Keratinocyte (primary cell): ENCODE measurements at regions not wholly inside any gene's neighbourhood (a gene's known extent, or its start where the extent isn't known, plus 50 kb on each side); places are given as distances from the start of the nearest gene placed in this dataset.

Experiments used
- DNase-seq: peaks from one replicate; pipeline ENCODE4 v3.0.0-alpha.2; 2011; ENCODE audit warnings: low read depth, missing footprints, low spot score
- FAIRE-seq: peaks from 2 replicates; lab custom pipeline; 2011; peaks lifted over from hg19 to GRCh38; lab: Jason Lieb, UNC
- H2AFZ ChIP-seq: 2 replicates; pipeline ENCODE4 v1.6.0; 2012; ENCODE audit warnings: low read length, control low read depth, inconsistent platforms; ENCODE audit not compliant: control insufficient read depth
- H3K27ac ChIP-seq: 2 replicates; pipeline ENCODE4 v1.5.1; 2011; ENCODE audit warnings: low read length; ENCODE audit not compliant: control insufficient read depth, insufficient read depth
- H3K27me3 ChIP-seq: 3 replicates; pipeline ENCODE4 v1.6.0; 2011; ENCODE audit warnings: low read length; ENCODE audit not compliant: control insufficient read depth, insufficient read depth; ENCODE audit errors: extremely low read depth
- H3K36me3 ChIP-seq, 2 experiments: 2 replicates in 1 of 2; 3 replicates in 1 of 2; pipeline ENCODE4 v1.5.1; 2011; ENCODE audit warnings: low read length in 2 of 2, mild to moderate bottlenecking in 1 of 2; ENCODE audit not compliant: control insufficient read depth in 2 of 2, insufficient read depth in 2 of 2; ENCODE audit errors: extremely low read depth in 1 of 2
- H3K4me1 ChIP-seq: 3 replicates; pipeline ENCODE4 v1.5.1; 2011; ENCODE audit warnings: low read length; ENCODE audit not compliant: control insufficient read depth, insufficient read depth; ENCODE audit errors: extremely low read depth
- H3K4me2 ChIP-seq: 3 replicates; pipeline ENCODE4 v1.6.0; 2011; ENCODE audit warnings: low read depth, low read length; ENCODE audit not compliant: control insufficient read depth, insufficient read depth; ENCODE audit errors: extremely low read depth
- H3K4me3 ChIP-seq, 3 experiments: fragments of 200-600 bp in 1 of 3; sonication (generic) in 1 of 3; 2 replicates in 2 of 3; 3 replicates in 1 of 3; pipeline ENCODE4 v1.5.1; 2011 to 2016; ENCODE audit warnings: low read length in 3 of 3, mild to moderate bottlenecking in 3 of 3, control low read depth in 2 of 3, inconsistent platforms in 1 of 3, low read depth in 1 of 3, mixed read lengths in 1 of 3, mixed run types in 1 of 3, moderate library complexity in 1 of 3; ENCODE audit not compliant: control insufficient read depth in 2 of 3, insufficient read depth in 2 of 3; ENCODE audit errors: extremely low read depth in 1 of 3
- H3K79me2 ChIP-seq: 2 replicates; pipeline ENCODE4 v1.6.0; 2012; ENCODE audit warnings: low read length; ENCODE audit not compliant: control insufficient read depth, insufficient read depth
- H3K9ac ChIP-seq: 3 replicates; pipeline ENCODE4 v1.6.0; 2011; ENCODE audit warnings: low read length; ENCODE audit not compliant: control insufficient read depth, insufficient read depth; ENCODE audit errors: extremely low read depth
- H3K9me1 ChIP-seq: 3 replicates; pipeline ENCODE4 v1.6.0; 2011; ENCODE audit warnings: low read length; ENCODE audit not compliant: control insufficient read depth, insufficient read depth; ENCODE audit errors: extremely low read depth
- H3K9me3 ChIP-seq: 2 replicates; pipeline ENCODE4 v1.5.1; 2012; ENCODE audit warnings: low read depth, low read length; ENCODE audit not compliant: control insufficient read depth
- H4K20me1 ChIP-seq: 3 replicates; pipeline ENCODE4 v1.6.0; 2011; ENCODE audit warnings: low read length; ENCODE audit not compliant: control insufficient read depth, insufficient read depth; ENCODE audit errors: extremely low read depth
- CTCF ChIP-seq, 3 experiments: IDR thresholded peaks in 1 of 3; conservative IDR thresholded peaks in 1 of 3; optimal IDR thresholded peaks in 1 of 3; 2 replicates in 2 of 3; 3 replicates in 1 of 3; pipeline versions ENCODE3 to v1.5.1; 2011; ENCODE audit warnings: low read length in 3 of 3, mild to moderate bottlenecking in 3 of 3, moderate library complexity in 2 of 3, control low read depth in 1 of 3, inconsistent platforms in 1 of 3; ENCODE audit not compliant: insufficient read depth in 2 of 3; ENCODE audit errors: extremely low read depth in 1 of 3
- EZH2 ChIP-seq: IDR thresholded peaks from one replicate; pipeline ENCODE4 v1.6.1; 2012; ENCODE audit warnings: inconsistent platforms, mild to moderate bottlenecking, low read length, moderate library complexity
- dilution Hi-C: fragments of 300-500 bp; cut with MboI; formaldehyde crosslinking; loops from one replicate; pipeline ENCODE4 v1.7.0; 2020; ENCODE audit warnings: low sequenced_read_pairs; ENCODE audit not compliant: extremely low pct_ligation_motif_present

DNA sequence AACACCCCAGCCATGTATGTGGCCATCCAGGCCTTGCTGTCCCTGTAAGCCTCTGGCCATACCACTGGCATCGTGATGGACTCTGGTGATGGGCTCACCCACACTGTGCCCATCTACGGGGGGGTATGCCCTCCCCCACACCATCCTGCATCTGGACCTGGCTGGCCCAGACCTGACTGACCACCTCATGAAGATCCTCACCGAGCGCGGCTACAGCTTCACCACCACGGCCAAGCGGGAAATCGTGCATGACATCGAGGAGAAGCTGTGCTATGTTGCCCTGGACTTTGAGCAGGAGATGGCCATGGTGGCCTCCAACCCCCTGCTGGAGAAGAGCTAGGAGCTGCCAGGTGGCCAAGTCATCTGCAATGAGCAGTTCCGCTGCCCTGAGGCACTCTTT lies 80.4 kb upstream of the ZCCHC2 start:
- peaks cover 4% of the 10 kb centered on the region for H3K27me3 ChIP-seq
- DNase-seq (no peak), FAIRE-seq (no peak)
- no peaks in the 10 kb centered on the region for H4K20me1 ChIP-seq
- no peaks in the 10 kb centered on the region for H3K9me3 ChIP-seq
- no peak overlapping the region for H3K27ac ChIP-seq
- no peak for TF ChIP-seq CTCF (optimal IDR thresholded peaks at IDR 0.05 in 1 of 3, IDR thresholded peaks at IDR 0.05 in 1 of 3, conservative IDR thresholded peaks at IDR 0.05 in 1 of 3; ENCODE audit: extremely low read depth in 1 of 3, insufficient read depth in 2 of 3, low read length in 3 of 3)
- TF ChIP-seq EZH2 = no peak
- H3K9me1 ChIP-seq = no peaks in the 10 kb centered on the region
- no peak overlapping the region for H3K9ac ChIP-seq
- no peak overlapping the region for H3K4me3 ChIP-seq
- no peak overlapping the region for H2AFZ ChIP-seq
- dilution Hi-C loops = no loop called here
- H3K36me3 ChIP-seq = no peaks in the 10 kb centered on the region
- H3K4me2 ChIP-seq = no peak overlapping the region
- peaks cover 34% of the 10 kb centered on the region for H3K4me1 ChIP-seq
- H3K79me2 ChIP-seq = no peaks in the 10 kb centered on the region

GRCh38 chr18:62445386-62445917 lies 77.4 kb upstream of the ZCCHC2 start:
- no peaks in the 10 kb centered on the region for H3K36me3 ChIP-seq
- peaks cover 4% of the 10 kb centered on the region for H3K27me3 ChIP-seq
- H3K4me1 ChIP-seq = peaks cover 29% of the 10 kb centered on the region
- H3K79me2 ChIP-seq = no peaks in the 10 kb centered on the region
- peak overlapping the region; percentile 49 for H3K27ac ChIP-seq
- H3K9ac ChIP-seq = peak overlapping the region; percentile 33
- no peaks in the 10 kb centered on the region for H3K9me3 ChIP-seq
- DNase-seq (no peak), FAIRE-seq (peak; percentile 66)
- dilution Hi-C loops = no loop called here
- H3K9me1 ChIP-seq = no peaks in the 10 kb centered on the region
- H4K20me1 ChIP-seq = no peaks in the 10 kb centered on the region
- no peak overlapping the region for H3K4me3 ChIP-seq
- H2AFZ ChIP-seq = no peak overlapping the region
- TF ChIP-seq EZH2 (no peak), CTCF (optimal IDR thresholded peaks at IDR 0.05 in 1 of 3, IDR thresholded peaks at IDR 0.05 in 1 of 3, conservative IDR thresholded peaks at IDR 0.05 in 1 of 3; ENCODE audit: extremely low read depth in 1 of 3, insufficient read depth in 2 of 3, low read length in 3 of 3) (no peak)
- H3K4me2 ChIP-seq = peak overlapping the region; percentile 54
